ENCODE measurements at regions not wholly inside any gene's neighbourhood (a gene's known extent, or its start where the extent isn't known, plus 50 kb on each side); places are given as distances from the start of the nearest gene placed in this dataset.

GRCh38 chr6:56383160-56383559, 135.8 kb upstream of the COL21A1 start:
- no peaks in the 10 kb centered on the region for H3K4me1 Mint-ChIP-seq
- no peak for TF ChIP-seq CTCF (IDR thresholded peaks at IDR 0.05)

GRCh38 chr6:56382416-56382940, 135.1 kb upstream of the COL21A1 start:
- DNase-seq: no peak
- H3K27me3 Mint-ChIP-seq (ENCODE audit: low read depth in 2 of 2): no peaks in the 10 kb centered on the region
- Histone ChIP-seq H3K36me3 (ENCODE audit: control insufficient read depth, insufficient read depth, low read length) (no peaks in the 10 kb centered on the region), H3K4me3 (ENCODE audit: low read length) (no peak overlapping the region), H3K27ac (ENCODE audit: low read length) (no peak overlapping the region), H3K4me1 (ENCODE audit: control insufficient read depth, insufficient read depth, low read length) (no peaks in the 10 kb centered on the region), H3K9me3 (ENCODE audit: control insufficient read depth, insufficient read depth, low read length) (no peaks in the 10 kb centered on the region), H3K27me3 (ENCODE audit: control insufficient read depth, insufficient read depth, low read length) (no peaks in the 10 kb centered on the region)
- no peak overlapping the region for H3K4me3 Mint-ChIP-seq
- no peaks in the 10 kb centered on the region for H3K36me3 Mint-ChIP-seq
- ATAC-seq: no peak
- H3K27ac Mint-ChIP-seq: no peak overlapping the region
- TF ChIP-seq CTCF (IDR thresholded peaks at IDR 0.05): no peak
- intact Hi-C loops (cut with micrococcal nuclease): no loop called here
- H3K4me1 Mint-ChIP-seq: no peaks in the 10 kb centered on the region
- no peaks in the 10 kb centered on the region for H3K9me3 Mint-ChIP-seq

More at GRCh38 chr6:56383160-56383559, 135.8 kb upstream of the COL21A1 start:
- DNase-seq (no peak), ATAC-seq (no peak)
- Histone ChIP-seq H3K9me3 (ENCODE audit: control insufficient read depth, insufficient read depth, low read length) (no peaks in the 10 kb centered on the region), H3K4me1 (ENCODE audit: control insufficient read depth, insufficient read depth, low read length) (no peaks in the 10 kb centered on the region), H3K36me3 (ENCODE audit: control insufficient read depth, insufficient read depth, low read length) (no peaks in the 10 kb centered on the region), H3K27ac (ENCODE audit: low read length) (no peak overlapping the region), H3K4me3 (ENCODE audit: low read length) (no peak overlapping the region), H3K27me3 (ENCODE audit: control insufficient read depth, insufficient read depth, low read length) (no peaks in the 10 kb centered on the region)
- Mint-ChIP-seq H3K27me3 (ENCODE audit: low read depth in 2 of 2) (no peaks in the 10 kb centered on the region), H3K27ac (no peak overlapping the region), H3K36me3 (no peaks in the 10 kb centered on the region), H3K9me3 (no peaks in the 10 kb centered on the region), H3K4me3 (no peak overlapping the region)
- WGBS (ENCODE audit: insufficient coverage): 60% methylated on average over 1 of the region's 1 CpG
- intact Hi-C loops (cut with micrococcal nuclease): no loop called here

- H3K36me3 Mint-ChIP-seq: no peaks in the 10 kb centered on the region
These were observed 134.4 kb upstream of the COL21A1 start for GRCh38 chr6:56381801-56382251.

More at GRCh38 chr6:56381801-56382251, 134.4 kb upstream of the COL21A1 start:
- Histone ChIP-seq H3K27me3 (ENCODE audit: control insufficient read depth, insufficient read depth, low read length) (no peaks in the 10 kb centered on the region), H3K36me3 (ENCODE audit: control insufficient read depth, insufficient read depth, low read length) (no peaks in the 10 kb centered on the region), H3K4me3 (ENCODE audit: low read length) (no peak overlapping the region), H3K9me3 (ENCODE audit: control insufficient read depth, insufficient read depth, low read length) (no peaks in the 10 kb centered on the region), H3K4me1 (ENCODE audit: control insufficient read depth, insufficient read depth, low read length) (no peaks in the 10 kb centered on the region), H3K27ac (ENCODE audit: low read length) (no peak overlapping the region)
- no peaks in the 10 kb centered on the region for H3K9me3 Mint-ChIP-seq
- no peak overlapping the region for H3K27ac Mint-ChIP-seq
- DNase-seq (no peak), ATAC-seq (no peak)
- no peak overlapping the region for H3K4me3 Mint-ChIP-seq
- H3K4me1 Mint-ChIP-seq: no peaks in the 10 kb centered on the region
- no peaks in the 10 kb centered on the region for H3K27me3 Mint-ChIP-seq (ENCODE audit: low read depth in 2 of 2)
- intact Hi-C loops (cut with micrococcal nuclease): no loop called here
- TF ChIP-seq CTCF (IDR thresholded peaks at IDR 0.05): no peak
- 35% methylated on average over 3 of the region's 4 CpGs for WGBS (ENCODE audit: insufficient coverage)
